H7 (cell line): ENCODE measurements at regions not wholly inside any gene's neighbourhood (a gene's known extent, or its start where the extent isn't known, plus 50 kb on each side); places are given as distances from the start of the nearest gene placed in this dataset.
"Not testable (repeated sequence)": the region's sequence is repeated elsewhere in the genome, so short reads cannot be mapped to it uniquely, and the experiment has no call there.

Experiments
- DNase-seq: peaks from one replicate; pipeline ENCODE4 v3.0.0; 2012
- H3K27me3 ChIP-seq: 2 replicates; pipeline ENCODE4 v1.6.0; 2011; ENCODE audit warnings: mild to moderate bottlenecking, low read length; ENCODE audit not compliant: control insufficient read depth, insufficient read depth
- H3K36me3 ChIP-seq: replicated peaks from 2 replicates; pipeline ENCODE4 v1.5.1; 2011; ENCODE audit warnings: low read length; ENCODE audit not compliant: control insufficient read depth, insufficient read depth
- H3K4me3 ChIP-seq: 2 replicates; pipeline ENCODE4 v1.5.1; 2011; ENCODE audit warnings: low read depth, mild to moderate bottlenecking, control low read depth, low read length, moderate library complexity; ENCODE audit not compliant: insufficient read depth

DNA sequence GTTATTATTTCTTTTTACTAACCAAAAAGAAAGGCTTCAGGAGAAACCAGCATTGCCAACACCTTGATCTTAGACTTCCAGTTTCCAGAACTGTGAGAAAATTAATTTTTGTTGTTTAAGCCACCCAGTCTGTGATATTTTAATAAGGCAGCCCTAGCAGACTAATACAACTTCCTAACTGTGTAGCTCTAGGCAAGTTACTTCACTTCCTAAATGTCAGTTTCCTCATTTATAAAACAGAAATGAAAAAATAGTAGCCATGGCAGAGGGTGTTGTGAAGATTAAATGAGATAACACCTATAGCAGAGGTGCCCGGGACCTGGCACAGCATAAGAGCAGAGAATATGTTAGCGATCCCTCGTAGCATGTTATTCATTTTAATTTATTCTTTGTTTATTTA, 66.6 kb upstream of the HAND1 start:
- DNase-seq = no peak
- Histone ChIP-seq H3K36me3 (no peaks in the 10 kb centered on the region), H3K27me3 (peaks cover 6% of the 10 kb centered on the region; the same call in 1 of the 2 replicates), H3K4me3 (no peak overlapping the region)

GRCh38 chr5:154543380-154543779, 65.4 kb upstream of the HAND1 start:
- Histone ChIP-seq H3K27me3 (peaks cover 6% of the 10 kb centered on the region; the same call in 1 of the 2 replicates), H3K4me3 (no peak overlapping the region), H3K36me3 (no peaks in the 10 kb centered on the region)
- DNase-seq = no peak

DNA sequence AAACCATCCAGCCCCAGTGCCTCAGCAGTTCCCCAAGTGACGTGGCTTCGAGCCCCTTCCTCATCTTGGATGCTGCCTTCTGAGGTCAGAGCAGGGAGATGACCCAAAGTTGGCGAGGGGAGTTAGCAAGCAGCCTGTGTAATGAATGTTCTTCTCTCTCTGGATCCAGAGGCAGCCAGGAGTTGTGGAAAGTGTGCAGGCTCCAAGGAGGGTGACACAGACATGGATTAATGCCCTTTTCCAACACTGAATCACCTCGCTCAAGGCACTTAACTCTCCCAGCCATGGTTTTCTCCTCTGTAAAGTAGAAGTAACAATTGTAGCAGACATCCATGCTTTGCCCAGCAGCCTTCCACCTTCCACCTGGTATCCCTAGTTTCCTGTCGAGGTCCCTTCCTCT, 64.6 kb upstream of the HAND1 start:
- Histone ChIP-seq H3K4me3 (no peak overlapping the region), H3K36me3 (no peaks in the 10 kb centered on the region), H3K27me3 (peaks cover 6% of the 10 kb centered on the region; the same call in 1 of the 2 replicates)
- DNase-seq = no peak

DNA sequence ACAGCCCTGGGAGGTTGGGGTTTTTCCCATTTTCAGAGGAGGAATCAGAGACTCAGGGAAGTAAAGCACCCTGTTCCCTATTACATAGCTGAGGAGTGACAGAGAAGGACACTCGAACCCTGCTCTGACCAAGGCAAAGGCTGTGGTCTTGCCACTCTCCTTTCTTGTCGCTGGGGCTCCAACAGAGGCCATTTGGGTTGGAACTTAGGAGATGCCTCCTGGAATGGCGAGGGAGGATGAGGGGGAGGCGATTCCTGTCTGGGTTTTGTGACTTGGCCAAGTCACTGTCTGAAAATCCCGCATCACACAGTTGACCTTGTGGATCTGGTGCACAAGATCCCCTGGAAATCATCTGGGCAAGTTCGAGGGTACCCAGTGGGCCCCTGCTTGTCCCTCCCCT, 64.0 kb upstream of the HAND1 start:
- H3K4me3 ChIP-seq = no peak overlapping the region
- H3K36me3 ChIP-seq = no peaks in the 10 kb centered on the region
- no peak for DNase-seq
- H3K27me3 ChIP-seq = peaks cover 6% of the 10 kb centered on the region; the same call in 1 of the 2 replicates

DNA sequence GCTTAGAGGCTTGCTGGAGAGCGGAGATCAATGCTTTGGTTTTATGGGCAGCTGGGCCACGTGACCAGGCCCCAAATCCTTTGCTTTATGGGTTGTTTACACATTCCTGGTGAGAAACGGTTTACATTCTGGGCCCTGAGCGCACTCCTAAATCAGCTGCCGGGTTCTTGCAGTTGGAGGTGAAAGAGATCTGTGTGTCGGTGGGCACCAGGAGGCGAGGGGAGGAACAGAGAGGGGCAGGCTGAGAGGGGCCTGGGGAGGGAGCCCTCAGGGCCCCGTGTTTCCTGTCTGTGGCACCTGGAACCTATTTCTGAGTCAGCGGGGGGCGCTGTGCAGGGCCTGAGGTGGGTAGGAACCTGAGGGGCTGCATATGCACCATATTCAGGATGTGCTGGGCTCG, 63.5 kb upstream of the HAND1 start:
- H3K4me3 ChIP-seq = no peak overlapping the region
- DNase-seq = peak; percentile 50
- H3K27me3 ChIP-seq = peaks cover 6% of the 10 kb centered on the region; the same call in 1 of the 2 replicates
- H3K36me3 ChIP-seq = no peaks in the 10 kb centered on the region

DNA sequence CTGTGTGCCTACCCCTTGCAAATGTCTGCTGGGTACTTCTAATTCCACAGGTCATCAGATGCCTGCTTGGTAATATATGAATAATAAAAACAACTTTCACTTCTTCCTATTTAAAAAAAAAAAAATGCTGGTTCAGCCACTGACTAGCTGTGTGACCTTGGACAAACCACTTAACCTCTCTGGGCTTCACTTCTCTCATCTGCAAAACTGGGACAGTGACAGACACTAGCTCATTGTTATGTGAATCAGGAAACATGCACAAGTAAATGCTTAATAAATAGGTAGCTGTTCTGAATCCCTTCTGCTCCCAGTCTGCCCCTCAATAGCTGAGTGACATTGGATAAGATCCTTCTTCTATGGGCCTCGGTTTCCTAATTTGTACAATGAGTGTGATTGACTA, 62.6 kb upstream of the HAND1 start:
- Histone ChIP-seq H3K36me3 (no peaks in the 10 kb centered on the region), H3K27me3 (peaks cover 6% of the 10 kb centered on the region; the same call in 1 of the 2 replicates), H3K4me3 (no peak overlapping the region)
- no peak for DNase-seq

DNA sequence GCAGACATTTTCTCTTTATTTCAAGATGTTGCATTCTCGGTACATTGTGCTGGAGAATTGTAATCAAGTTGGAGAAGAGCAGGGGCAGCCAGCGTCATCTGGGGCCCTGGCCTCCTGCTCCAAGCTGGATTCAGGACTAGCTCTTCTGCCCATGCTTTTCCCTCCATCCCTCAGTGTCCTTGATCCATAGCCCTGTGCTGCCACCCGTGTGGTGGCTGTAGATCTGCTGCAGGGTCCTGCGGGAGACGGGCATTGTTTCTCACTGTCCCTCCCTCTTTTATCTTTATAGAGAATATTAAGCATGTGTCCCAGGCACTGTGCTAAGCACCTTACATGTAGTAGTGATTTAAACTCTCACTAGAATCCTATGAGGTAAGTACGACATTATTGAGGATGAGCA, 60.5 kb upstream of the HAND1 start:
- Histone ChIP-seq H3K4me3 (no peak overlapping the region), H3K36me3 (no peaks in the 10 kb centered on the region), H3K27me3 (peaks cover 6% of the 10 kb centered on the region; the same call in 1 of the 2 replicates)
- DNase-seq = no peak

- H3K4me3 ChIP-seq, DNase-seq, H3K36me3 ChIP-seq, H3K27me3 ChIP-seq: not testable (repeated sequence)
Observed at GRCh38 chr5:154536439-154536838, 58.4 kb upstream of the HAND1 start.

DNA sequence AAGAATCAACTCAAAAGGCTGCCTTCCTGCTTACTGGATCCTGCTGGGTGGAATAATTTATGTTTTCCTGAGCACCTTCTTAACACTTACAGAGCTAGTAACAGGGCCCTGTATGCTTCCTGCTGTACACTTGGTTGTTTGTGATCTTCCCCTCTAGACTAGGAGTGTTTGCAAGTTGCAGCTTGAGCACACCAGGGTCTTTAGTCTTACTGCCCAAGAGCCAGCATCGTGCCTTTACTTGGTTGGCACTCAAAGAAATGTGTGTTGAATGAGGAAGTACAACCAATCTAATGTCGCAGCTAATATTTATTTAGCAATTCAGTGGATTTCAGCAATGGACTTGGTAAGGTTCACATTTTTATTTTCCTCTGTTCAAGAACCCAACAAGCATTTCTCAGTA, 57.5 kb upstream of the HAND1 start:
- no peaks in the 10 kb centered on the region for H3K36me3 ChIP-seq
- no peak overlapping the region for H3K4me3 ChIP-seq
- no peaks in the 10 kb centered on the region for H3K27me3 ChIP-seq
- DNase-seq = no peak

DNA sequence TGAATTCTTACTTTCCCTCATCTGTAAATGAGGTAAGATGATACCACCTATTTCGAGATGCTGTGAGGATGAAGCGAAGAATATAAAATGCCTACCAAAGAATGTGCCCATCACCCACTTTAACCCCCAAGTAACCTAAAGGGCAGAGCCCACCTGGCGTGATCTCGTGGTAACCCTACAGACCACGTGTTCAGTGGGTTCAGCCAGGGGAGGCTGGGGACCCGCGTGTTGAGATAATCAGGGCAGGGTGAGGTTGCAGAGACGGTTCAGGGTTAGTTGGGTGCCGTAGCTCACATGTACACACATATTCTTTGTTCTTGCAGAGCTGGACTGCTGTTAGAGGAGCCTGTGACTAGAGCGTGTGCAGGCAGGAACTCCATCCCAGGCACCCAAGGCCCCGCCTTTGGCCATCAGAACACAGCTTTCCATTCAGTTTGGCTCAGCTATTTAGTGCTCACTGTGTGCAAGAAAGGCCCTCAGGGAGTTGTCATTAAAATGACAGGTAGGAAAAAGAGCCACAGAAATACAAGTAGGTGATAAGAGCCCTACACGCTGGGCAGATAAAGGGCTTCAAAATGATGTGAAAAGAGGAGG, 56.5 kb upstream of the HAND1 start:
- H3K27me3 ChIP-seq = no peaks in the 10 kb centered on the region
- no peak overlapping the region for H3K4me3 ChIP-seq
- DNase-seq = no peak
- H3K36me3 ChIP-seq = no peaks in the 10 kb centered on the region

DNA sequence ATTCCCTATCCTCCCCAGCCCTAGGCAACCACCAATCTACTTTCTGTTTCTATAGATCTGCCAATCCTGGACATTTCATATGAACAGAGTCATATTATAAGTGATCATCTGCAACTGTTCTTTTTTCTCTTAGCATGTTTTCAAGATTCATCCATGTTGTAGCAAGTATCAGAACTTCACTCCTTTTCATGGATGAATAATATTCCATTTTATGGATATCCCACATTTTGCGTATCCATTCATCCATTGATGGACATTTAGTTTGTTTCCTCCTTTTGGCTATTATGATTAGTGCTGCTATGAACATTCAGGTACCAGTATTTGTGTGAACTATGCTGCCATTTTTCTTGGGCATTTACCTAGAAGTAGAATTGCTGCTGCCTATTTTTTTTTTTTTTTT, 51.3 kb upstream of the HAND1 start:
- H3K27me3 ChIP-seq = no peaks in the 10 kb centered on the region
- no peaks in the 10 kb centered on the region for H3K36me3 ChIP-seq
- no peak for DNase-seq
- H3K4me3 ChIP-seq = no peak overlapping the region

- no peak for DNase-seq
- Histone ChIP-seq H3K36me3 (no peaks in the 10 kb centered on the region), H3K4me3 (no peak overlapping the region), H3K27me3 (peaks cover under 1% of the 10 kb centered on the region; the same call in 1 of the 2 replicates)
Observed at GRCh38 chr5:154528005-154528594, 50.1 kb upstream of the HAND1 start.
